Liver (tissue), 8 donors: ENCODE measurements at regions not wholly inside any gene's neighbourhood (a gene's known extent, or its start where the extent isn't known, plus 50 kb on each side); places are given as distances from the start of the nearest gene placed in this dataset.

Source experiments
- DNase-seq: peaks from one replicate; pipeline ENCODE4 v3.0.0-alpha.2; 2017; ENCODE audit warnings: low spot score
- H3K27ac ChIP-seq, 2 donors: one replicate each; pipeline ENCODE4 v1.7.0; 2013; ENCODE audit warnings: inconsistent platforms in 2 of 2, low read length in 2 of 2, control low read depth in 1 of 2, low read depth in 1 of 2, mild to moderate bottlenecking in 1 of 2
- H3K27me3 ChIP-seq, 4 donors: one replicate each; pipeline versions ENCODE4 v1.6.1 to v1.7.0; 2013; ENCODE audit warnings: low read length in 3 of 4, inconsistent platforms in 1 of 4, mild to moderate bottlenecking in 1 of 4, moderate library complexity in 1 of 4; ENCODE audit not compliant: control insufficient read depth in 4 of 4, insufficient read depth in 4 of 4
- H3K36me3 ChIP-seq, 4 donors: one replicate each; pipeline versions ENCODE4 v1.6.1 to v1.7.0; 2013; ENCODE audit warnings: low read length in 3 of 4, mild to moderate bottlenecking in 3 of 4, low read depth in 1 of 4, moderate library complexity in 1 of 4; ENCODE audit not compliant: control insufficient read depth in 4 of 4, insufficient read depth in 3 of 4
- H3K4me1 ChIP-seq, 4 donors: one replicate each; pipeline versions ENCODE4 v1.6.1 to v1.7.0; 2013; ENCODE audit warnings: low read length in 3 of 4, mild to moderate bottlenecking in 3 of 4, moderate library complexity in 1 of 4; ENCODE audit not compliant: control insufficient read depth in 4 of 4, insufficient read depth in 4 of 4
- H3K4me3 ChIP-seq, 3 donors: one replicate each; pipeline versions ENCODE4 v1.6.1 to v1.7.0; 2013; ENCODE audit warnings: low read length in 3 of 3, control low read depth in 1 of 3, low read depth in 1 of 3, mild to moderate bottlenecking in 1 of 3
- H3K9ac ChIP-seq, 2 donors: one replicate each; pipeline ENCODE4 v1.7.0; 2013; ENCODE audit warnings: low read length in 2 of 2, mild to moderate bottlenecking in 2 of 2, moderate library complexity in 2 of 2, control low read depth in 1 of 2, low read depth in 1 of 2
- H3K9me3 ChIP-seq, 4 donors: one replicate each; pipeline versions ENCODE4 v1.6.1 to v1.7.0; 2013; ENCODE audit warnings: low read length in 3 of 4; ENCODE audit not compliant: control insufficient read depth in 4 of 4
- ATF3 ChIP-seq: IDR thresholded peaks from 2 replicates; pipeline ENCODE4 v1.6.1; 2016; ENCODE audit warnings: antibody characterized with exemption
- EGR1 ChIP-seq, 2 donors: IDR thresholded peaks; 2 replicates each; pipeline ENCODE4 v1.6.1; 2016 to 2018; ENCODE audit warnings: antibody characterized with exemption in 2 of 2, low read depth in 2 of 2
- FOXA1 ChIP-seq: IDR thresholded peaks from 2 replicates; pipeline ENCODE4 v1.6.1; 2016; ENCODE audit warnings: antibody characterized with exemption
- FOXA2 ChIP-seq: IDR thresholded peaks from 2 replicates; pipeline ENCODE4 v1.6.1; 2016; ENCODE audit warnings: antibody characterized with exemption
- GABPA ChIP-seq, 2 donors: IDR thresholded peaks in 1 of 2; conservative IDR thresholded peaks in 1 of 2; 2 replicates each; pipeline ENCODE4 v1.6.1; 2016; ENCODE audit warnings: antibody characterized with exemption in 2 of 2, mild to moderate bottlenecking in 1 of 2, moderate library complexity in 1 of 2
- HNF4A ChIP-seq, 2 donors: conservative IDR thresholded peaks; 2 replicates each; pipeline ENCODE4 v1.6.1; 2016; ENCODE audit warnings: antibody characterized with exemption in 2 of 2, mild to moderate bottlenecking in 2 of 2
- HNF4G ChIP-seq: IDR thresholded peaks from 2 replicates; pipeline ENCODE4 v1.6.1; 2016; ENCODE audit warnings: antibody characterized with exemption
- JUND ChIP-seq, 2 donors: IDR thresholded peaks; 2 replicates each; pipeline ENCODE4 v1.6.1; 2016; ENCODE audit warnings: antibody characterized with exemption in 2 of 2
- NR2F2 ChIP-seq: IDR thresholded peaks from 2 replicates; pipeline ENCODE4 v1.6.1; 2016; ENCODE audit warnings: antibody characterized with exemption
- RAD21 ChIP-seq, 2 donors: IDR thresholded peaks; 2 replicates each; pipeline ENCODE4 v1.6.1; 2016; ENCODE audit warnings: antibody characterized with exemption in 2 of 2, mild to moderate bottlenecking in 2 of 2
- REST ChIP-seq: IDR thresholded peaks from 2 replicates; pipeline ENCODE4 v1.6.1; 2016; ENCODE audit warnings: antibody characterized with exemption, mild to moderate bottlenecking
- RXRA ChIP-seq, 2 donors: IDR thresholded peaks; 2 replicates each; pipeline ENCODE4 v1.6.1; 2017 to 2018; ENCODE audit warnings: antibody characterized with exemption in 2 of 2, mild to moderate bottlenecking in 1 of 2
- SP1 ChIP-seq: IDR thresholded peaks from 2 replicates; pipeline ENCODE4 v1.6.1; 2018; ENCODE audit warnings: antibody characterized with exemption, mild to moderate bottlenecking
- TAF1 ChIP-seq: conservative IDR thresholded peaks from 2 replicates; pipeline ENCODE4 v1.6.1; 2016; ENCODE audit warnings: antibody characterized with exemption, mild to moderate bottlenecking
- YY1 ChIP-seq: IDR thresholded peaks from 2 replicates; pipeline ENCODE4 v1.6.1; 2016; ENCODE audit warnings: antibody characterized with exemption, mild to moderate bottlenecking
- ZBTB33 ChIP-seq: IDR thresholded peaks from 2 replicates; pipeline ENCODE4 v1.6.1; 2016; ENCODE audit warnings: antibody characterized with exemption
- WGBS: extraction: QIAGEN DNeasy Blood & Tissue Kit; methylation state at CpG from one replicate; pipeline ENCODE4 v1.1.7; 2013; 5-methylcytosine and 5-hydroxymethylcytosine counted together
- TF ChIP-seq, protein P1 (sequence below): IDR thresholded peaks from 2 replicates; pipeline ENCODE4 v1.6.1; 2016; ENCODE audit warnings: antibody characterized with exemption
- TF ChIP-seq, protein P2 (sequence below): fragments of 150-350 bp; IDR thresholded peaks from 2 replicates; pipeline ENCODE4 v1.5.1; 2017; ENCODE audit warnings: improper control_type of control experiment, low read depth, low read length; ENCODE audit not compliant: missing input control
- donor health status: healthy.
- donor health status: healthy.
- donor health status: healthy.
- donor health status: healthy.
- donor health status: healthy.

DNA sequence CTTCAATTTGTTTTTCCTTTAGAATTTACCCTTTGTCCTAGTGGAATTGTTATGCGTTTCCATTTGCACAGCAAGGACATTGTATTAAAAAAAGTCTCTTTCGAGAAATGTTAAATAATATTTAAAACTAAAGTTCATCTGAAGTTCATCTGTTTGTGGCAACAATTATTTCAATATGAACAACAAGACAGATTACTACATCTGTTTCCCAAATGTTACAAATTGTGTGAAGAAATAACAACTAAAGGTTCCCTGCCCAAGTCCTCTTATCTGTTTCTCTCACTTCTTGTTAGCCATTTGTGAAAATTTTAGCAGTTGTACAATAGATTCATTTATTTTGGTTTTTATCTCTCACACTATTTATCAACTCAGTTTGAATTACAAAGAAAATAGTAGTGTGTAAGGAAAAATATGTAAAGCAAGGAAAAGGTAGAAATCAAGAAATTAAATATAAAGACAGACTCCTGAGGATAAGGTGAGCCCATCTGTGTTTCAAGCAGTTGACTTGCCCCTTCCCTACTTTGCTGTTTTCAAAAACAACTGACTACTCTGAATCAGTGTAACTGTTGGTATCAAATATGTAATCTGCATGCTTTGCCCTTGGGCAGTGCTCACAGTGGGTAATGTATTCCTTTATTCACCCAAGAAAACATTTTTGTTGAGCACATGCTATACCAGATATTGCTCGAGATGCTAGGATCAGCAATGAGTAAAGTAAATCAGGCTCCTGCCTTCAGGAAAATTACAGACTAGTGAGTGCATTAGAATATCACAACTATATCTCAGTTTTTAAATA, 118.9 kb upstream of the PCDH7 start:
- 71% methylated on average over 3 of the region's 3 CpGs for WGBS

More for the DNA sequence above, 118.9 kb upstream of the PCDH7 start:
- no peak overlapping the region for H3K4me3 ChIP-seq
- DNase-seq: no peak
- H3K27me3 ChIP-seq: no peaks in the 10 kb centered on the region
- no peaks in the 10 kb centered on the region for H3K4me1 ChIP-seq
- H3K9ac ChIP-seq: no peak overlapping the region
- H3K9me3 ChIP-seq: no peaks in the 10 kb centered on the region
- H3K27ac ChIP-seq: no peak overlapping the region
- H3K36me3 ChIP-seq: no peaks in the 10 kb centered on the region
- no peak for TF ChIP-seq ATF3
- no peak for TF ChIP-seq FOXA2
- TF ChIP-seq HNF4A (conservative IDR thresholded peaks at IDR 0.05): no peak
- no peak for TF ChIP-seq FOXA1
- no peak for TF ChIP-seq YY1
- TF ChIP-seq EGR1 (IDR thresholded peaks at IDR 0.05; ENCODE audit: low read depth in 2 of 2): no peak
- TF ChIP-seq JUND (IDR thresholded peaks at IDR 0.05): no peak
- TF ChIP-seq RXRA (IDR thresholded peaks at IDR 0.05): no peak
- TF ChIP-seq REST: no peak
- TF ChIP-seq, protein P1, sequence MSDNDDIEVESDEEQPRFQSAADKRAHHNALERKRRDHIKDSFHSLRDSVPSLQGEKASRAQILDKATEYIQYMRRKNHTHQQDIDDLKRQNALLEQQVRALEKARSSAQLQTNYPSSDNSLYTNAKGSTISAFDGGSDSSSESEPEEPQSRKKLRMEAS: no peak
- TF ChIP-seq NR2F2: no peak
- TF ChIP-seq TAF1: no peak
- TF ChIP-seq ZBTB33: no peak
- no peak for TF ChIP-seq HNF4G
- no peak for TF ChIP-seq GABPA (IDR thresholded peaks at IDR 0.05 in 1 of 2, conservative IDR thresholded peaks at IDR 0.05 in 1 of 2)
- TF ChIP-seq, protein P2, sequence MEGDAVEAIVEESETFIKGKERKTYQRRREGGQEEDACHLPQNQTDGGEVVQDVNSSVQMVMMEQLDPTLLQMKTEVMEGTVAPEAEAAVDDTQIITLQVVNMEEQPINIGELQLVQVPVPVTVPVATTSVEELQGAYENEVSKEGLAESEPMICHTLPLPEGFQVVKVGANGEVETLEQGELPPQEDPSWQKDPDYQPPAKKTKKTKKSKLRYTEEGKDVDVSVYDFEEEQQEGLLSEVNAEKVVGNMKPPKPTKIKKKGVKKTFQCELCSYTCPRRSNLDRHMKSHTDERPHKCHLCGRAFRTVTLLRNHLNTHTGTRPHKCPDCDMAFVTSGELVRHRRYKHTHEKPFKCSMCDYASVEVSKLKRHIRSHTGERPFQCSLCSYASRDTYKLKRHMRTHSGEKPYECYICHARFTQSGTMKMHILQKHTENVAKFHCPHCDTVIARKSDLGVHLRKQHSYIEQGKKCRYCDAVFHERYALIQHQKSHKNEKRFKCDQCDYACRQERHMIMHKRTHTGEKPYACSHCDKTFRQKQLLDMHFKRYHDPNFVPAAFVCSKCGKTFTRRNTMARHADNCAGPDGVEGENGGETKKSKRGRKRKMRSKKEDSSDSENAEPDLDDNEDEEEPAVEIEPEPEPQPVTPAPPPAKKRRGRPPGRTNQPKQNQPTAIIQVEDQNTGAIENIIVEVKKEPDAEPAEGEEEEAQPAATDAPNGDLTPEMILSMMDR: no peak
- no peak for TF ChIP-seq RAD21 (IDR thresholded peaks at IDR 0.05)
- no peak for TF ChIP-seq SP1
